ENCODE measurements at regions not wholly inside any gene's neighbourhood (a gene's known extent, or its start where the extent isn't known, plus 50 kb on each side); places are given as distances from the start of the nearest gene placed in this dataset.
A peak's percentile ranks its signal among the peaks of the same experiment; 100 is the strongest.

GRCh38 chr5:133792024-133792423, 176.4 kb downstream of the C5orf15 start:
- no peak overlapping the region for H3K27ac ChIP-seq
- no peak for TF ChIP-seq CTCF (IDR thresholded peaks at IDR 0.05)
- no peak for TF ChIP-seq ZFX (IDR thresholded peaks at IDR 0.05; ENCODE audit: borderline replicate concordance)

GRCh38 chr5:133790898-133791297, 177.5 kb downstream of the C5orf15 start:
- TF ChIP-seq CTCF (IDR thresholded peaks at IDR 0.05) (no peak), ZFX (IDR thresholded peaks at IDR 0.05; ENCODE audit: borderline replicate concordance) (no peak)
- H3K27ac ChIP-seq = no peak overlapping the region

DNA sequence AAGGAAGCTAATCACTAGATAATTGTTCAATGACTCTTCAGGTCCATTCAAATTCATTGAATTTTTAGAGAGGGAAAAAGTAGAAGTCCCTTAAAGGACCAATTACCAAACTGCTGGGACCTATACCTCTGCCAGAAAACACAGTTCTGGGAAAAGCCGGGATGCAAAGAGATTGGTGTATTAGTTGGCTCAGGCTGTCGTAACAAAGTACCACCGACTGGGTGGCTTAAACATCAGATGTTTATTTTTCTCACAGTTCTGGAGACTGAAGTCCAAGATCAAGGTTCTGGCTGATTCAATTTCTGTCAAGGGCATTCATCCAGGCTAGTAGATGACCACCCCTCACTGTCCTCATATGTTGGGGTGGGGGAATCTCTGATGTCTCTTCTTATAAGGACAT, 177.1 kb upstream of the FSTL4 start:
- no peak for TF ChIP-seq CTCF (IDR thresholded peaks at IDR 0.05)
- TF ChIP-seq ZFX (IDR thresholded peaks at IDR 0.05; ENCODE audit: borderline replicate concordance) = no peak

DNA sequence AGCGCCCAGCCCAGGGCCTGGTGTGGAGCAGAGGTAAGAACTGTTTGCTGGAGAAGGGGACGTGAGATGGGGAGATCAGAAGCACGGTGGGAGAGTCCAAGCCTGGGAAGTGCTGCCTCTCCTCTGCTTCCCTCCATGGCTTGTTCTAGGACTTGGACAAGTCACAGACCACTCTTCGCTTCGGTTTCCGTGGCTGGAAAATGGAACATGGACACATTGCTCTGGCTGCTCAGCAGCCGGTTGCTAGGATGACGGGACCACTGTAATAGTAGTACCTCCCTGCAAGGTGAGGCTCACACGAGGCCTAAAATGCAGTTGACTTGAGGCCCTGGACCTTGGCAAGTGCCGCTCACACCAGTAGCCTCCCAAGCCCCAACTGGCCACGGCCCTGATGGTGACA, 175.8 kb upstream of the FSTL4 start:
- no peak overlapping the region for H3K27ac ChIP-seq
- TF ChIP-seq ZFX (IDR thresholded peaks at IDR 0.05; ENCODE audit: borderline replicate concordance) (no peak), CTCF (IDR thresholded peaks at IDR 0.05) (no peak)

More for the DNA sequence above, 177.1 kb upstream of the FSTL4 start:
- no peak overlapping the region for H3K27ac ChIP-seq

GRCh38 chr5:133786420-133786819, 174.1 kb upstream of the FSTL4 start:
- TF ChIP-seq CTCF (IDR thresholded peaks at IDR 0.05) (no peak), ZFX (IDR thresholded peaks at IDR 0.05; ENCODE audit: borderline replicate concordance) (no peak)
- H3K27ac ChIP-seq = no peak overlapping the region

DNA sequence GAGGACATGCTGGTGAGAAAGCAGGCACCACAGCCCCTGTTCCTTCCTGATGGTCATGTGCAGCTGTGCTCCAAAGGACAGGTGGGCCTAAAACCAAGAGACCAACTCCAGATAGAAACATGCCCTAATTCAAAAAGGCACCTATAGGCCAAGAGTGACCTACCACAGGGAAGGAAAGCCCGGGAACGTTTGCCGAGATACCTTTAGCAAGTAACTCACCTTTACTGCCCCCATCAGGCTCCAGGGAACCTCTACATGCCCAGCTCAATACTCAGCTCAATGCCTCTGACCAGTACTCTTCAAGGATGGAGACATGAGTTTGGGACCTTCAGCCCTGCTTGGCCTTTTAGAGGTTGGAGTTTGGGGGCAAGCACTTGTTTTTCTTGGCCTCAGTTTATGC, 172.8 kb upstream of the FSTL4 start:
- TF ChIP-seq CTCF (IDR thresholded peaks at IDR 0.05) = peak; percentile 43
- TF ChIP-seq ZFX (IDR thresholded peaks at IDR 0.05; ENCODE audit: borderline replicate concordance) = no peak
- no peak overlapping the region for H3K27ac ChIP-seq

DNA sequence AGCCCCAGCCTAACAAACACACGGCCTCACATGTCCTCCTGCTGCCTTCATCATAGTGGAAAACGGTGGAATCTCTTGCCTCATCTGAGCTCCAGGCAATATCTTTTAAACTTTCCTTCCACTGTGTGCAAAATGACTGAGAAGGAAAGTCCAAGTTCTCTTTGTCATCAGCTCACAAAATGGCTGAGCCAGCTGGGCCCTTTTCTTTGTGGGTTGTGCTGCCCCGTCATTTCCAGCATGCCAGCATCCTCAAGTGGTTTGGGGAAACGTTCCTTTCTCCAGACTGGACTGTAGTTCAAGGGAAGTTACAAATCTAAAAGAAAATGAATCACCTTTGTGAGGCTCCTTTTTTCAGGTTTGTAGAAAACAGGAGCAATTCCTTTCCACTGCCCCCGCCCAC, 171.1 kb upstream of the FSTL4 start:
- TF ChIP-seq CTCF (IDR thresholded peaks at IDR 0.05) = no peak
- TF ChIP-seq ZFX (IDR thresholded peaks at IDR 0.05; ENCODE audit: borderline replicate concordance) = no peak
- H3K27ac ChIP-seq = no peak overlapping the region
